ENCODE measurements at regions not wholly inside any gene's neighbourhood (a gene's known extent, or its start where the extent isn't known, plus 50 kb on each side); places are given as distances from the start of the nearest gene placed in this dataset.

DNA sequence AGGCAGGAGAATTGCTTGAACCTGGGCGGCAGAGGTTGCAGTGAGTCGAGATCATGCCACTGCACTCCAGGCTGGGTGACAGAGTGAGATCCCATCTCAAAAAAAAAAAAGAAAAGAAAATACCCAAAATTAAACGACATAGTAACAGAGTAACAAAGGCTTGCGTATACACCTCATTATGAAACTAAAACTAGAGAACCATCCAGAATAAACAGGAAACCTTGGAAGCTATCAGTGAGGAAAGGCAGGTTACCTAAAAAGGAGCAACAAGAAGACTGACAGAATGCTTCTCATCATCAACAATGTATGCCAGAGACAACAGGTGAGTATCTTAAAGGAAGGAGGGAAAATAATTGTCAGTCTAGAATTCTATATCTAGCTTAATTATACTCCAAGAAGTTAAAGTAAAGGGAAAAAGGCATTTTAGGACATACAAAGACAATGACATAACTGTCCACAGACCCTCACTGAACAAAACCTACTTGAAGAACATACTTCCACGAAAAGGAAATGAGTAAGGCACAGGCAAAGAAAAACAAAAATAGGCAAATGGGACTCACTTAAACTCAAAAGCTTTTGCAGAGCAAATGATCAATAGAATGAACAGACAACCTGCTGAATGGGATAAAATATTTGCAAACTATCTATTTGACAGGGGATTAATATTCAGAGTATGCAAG is 64.1 kb upstream of the NT5E start:
- no peaks in the 10 kb centered on the region for H3K9me3 ChIP-seq (ENCODE audit: insufficient read depth, low read length)
- no peak overlapping the region for H3K4me3 ChIP-seq (ENCODE audit: insufficient read depth, low read length, poor library complexity, severe bottlenecking)
- no peak overlapping the region for H2AFZ ChIP-seq (ENCODE audit: low read depth, low read length, severe bottlenecking)
- H3F3A ChIP-seq (ENCODE audit: insufficient read depth) = no peaks in the 10 kb centered on the region
- no peaks in the 10 kb centered on the region for H3K36me3 ChIP-seq (ENCODE audit: low read length)
- no peak overlapping the region for H3K9ac ChIP-seq (ENCODE audit: low read length)
- H3K79me2 ChIP-seq (ENCODE audit: insufficient read depth, low read length) = no peaks in the 10 kb centered on the region
- H3K27me3 ChIP-seq (ENCODE audit: low read length) = no peaks in the 10 kb centered on the region
- no peaks in the 10 kb centered on the region for H4K20me1 ChIP-seq (ENCODE audit: low read depth, low read length)
- H3K9me2 ChIP-seq (replicated peaks; ENCODE audit: insufficient read depth, low read length) = no peaks in the 10 kb centered on the region
- H3K27ac ChIP-seq (ENCODE audit: low read depth, low read length) = no peak overlapping the region
- H3K4me2 ChIP-seq (ENCODE audit: low read depth, low read length, poor library complexity, severe bottlenecking) = no peak overlapping the region
- no peak for TF ChIP-seq EZH2phosphoT487 (conservative IDR thresholded peaks at IDR 0.05; ENCODE audit: low read length)
- TF ChIP-seq, protein P1, sequence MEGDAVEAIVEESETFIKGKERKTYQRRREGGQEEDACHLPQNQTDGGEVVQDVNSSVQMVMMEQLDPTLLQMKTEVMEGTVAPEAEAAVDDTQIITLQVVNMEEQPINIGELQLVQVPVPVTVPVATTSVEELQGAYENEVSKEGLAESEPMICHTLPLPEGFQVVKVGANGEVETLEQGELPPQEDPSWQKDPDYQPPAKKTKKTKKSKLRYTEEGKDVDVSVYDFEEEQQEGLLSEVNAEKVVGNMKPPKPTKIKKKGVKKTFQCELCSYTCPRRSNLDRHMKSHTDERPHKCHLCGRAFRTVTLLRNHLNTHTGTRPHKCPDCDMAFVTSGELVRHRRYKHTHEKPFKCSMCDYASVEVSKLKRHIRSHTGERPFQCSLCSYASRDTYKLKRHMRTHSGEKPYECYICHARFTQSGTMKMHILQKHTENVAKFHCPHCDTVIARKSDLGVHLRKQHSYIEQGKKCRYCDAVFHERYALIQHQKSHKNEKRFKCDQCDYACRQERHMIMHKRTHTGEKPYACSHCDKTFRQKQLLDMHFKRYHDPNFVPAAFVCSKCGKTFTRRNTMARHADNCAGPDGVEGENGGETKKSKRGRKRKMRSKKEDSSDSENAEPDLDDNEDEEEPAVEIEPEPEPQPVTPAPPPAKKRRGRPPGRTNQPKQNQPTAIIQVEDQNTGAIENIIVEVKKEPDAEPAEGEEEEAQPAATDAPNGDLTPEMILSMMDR (IDR thresholded peaks at IDR 0.05; ENCODE audit: insufficient read depth, low read length, poor library complexity, severe bottlenecking) = no peak

DNA sequence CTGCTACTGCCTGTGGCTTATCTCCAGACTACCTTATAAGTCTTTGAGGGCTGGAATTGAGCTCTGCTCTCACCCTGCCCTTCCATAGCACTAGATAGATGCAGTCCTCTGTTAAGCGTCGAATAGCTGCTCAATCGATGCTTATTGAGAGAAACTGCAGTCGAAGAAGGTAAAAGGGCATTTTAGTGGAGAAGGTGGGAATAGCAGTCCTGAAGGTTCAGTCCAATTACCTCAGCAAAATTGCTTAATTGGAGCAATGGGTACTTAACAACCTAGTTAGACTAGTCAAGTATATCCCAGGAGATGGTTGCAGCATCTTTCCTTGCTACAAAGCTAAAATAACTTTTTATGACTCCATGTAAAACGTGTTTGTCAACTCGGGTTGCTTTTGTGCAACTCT is 66.8 kb upstream of the NT5E start:
- Histone ChIP-seq H3K4me2 (ENCODE audit: low read depth, low read length, poor library complexity, severe bottlenecking) (no peak overlapping the region), H2AFZ (ENCODE audit: low read depth, low read length, severe bottlenecking) (no peak overlapping the region), H3K9me3 (ENCODE audit: insufficient read depth, low read length) (no peaks in the 10 kb centered on the region), H3F3A (ENCODE audit: insufficient read depth) (no peaks in the 10 kb centered on the region), H3K27me3 (ENCODE audit: low read length) (no peaks in the 10 kb centered on the region), H3K27ac (ENCODE audit: low read depth, low read length) (no peak overlapping the region), H3K79me2 (ENCODE audit: insufficient read depth, low read length) (no peaks in the 10 kb centered on the region), H3K4me3 (ENCODE audit: insufficient read depth, low read length, poor library complexity, severe bottlenecking) (no peak overlapping the region), H3K9ac (ENCODE audit: low read length) (no peak overlapping the region), H3K9me2 (replicated peaks; ENCODE audit: insufficient read depth, low read length) (no peaks in the 10 kb centered on the region), H3K36me3 (ENCODE audit: low read length) (no peaks in the 10 kb centered on the region), H4K20me1 (ENCODE audit: low read depth, low read length) (no peaks in the 10 kb centered on the region)
- no peak for TF ChIP-seq EZH2phosphoT487 (conservative IDR thresholded peaks at IDR 0.05; ENCODE audit: low read length)
- TF ChIP-seq, protein P1 (IDR thresholded peaks at IDR 0.05; ENCODE audit: insufficient read depth, low read length, poor library complexity, severe bottlenecking) = no peak

DNA sequence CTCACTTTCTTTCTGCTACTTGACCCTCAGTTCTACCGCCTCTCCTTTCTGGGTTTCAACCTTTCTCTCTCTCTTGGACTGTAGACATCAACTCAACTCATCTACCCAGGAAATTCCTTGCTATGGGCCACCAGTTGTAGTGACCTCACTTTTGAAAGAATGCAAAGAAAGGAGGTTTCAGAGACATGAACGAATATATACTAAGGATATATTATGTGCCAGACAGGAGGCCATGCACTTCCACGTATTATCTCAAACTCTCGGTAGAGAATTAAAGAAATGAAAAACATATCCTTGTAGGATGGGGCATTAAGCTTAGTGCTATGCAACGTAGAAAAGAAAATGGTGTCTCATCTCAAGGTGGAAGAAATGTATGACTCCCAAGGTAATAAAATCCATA is 67.3 kb upstream of the NT5E start:
- Histone ChIP-seq H3K4me2 (ENCODE audit: low read depth, low read length, poor library complexity, severe bottlenecking) (no peak overlapping the region), H3K4me3 (ENCODE audit: insufficient read depth, low read length, poor library complexity, severe bottlenecking) (no peak overlapping the region), H3K9me3 (ENCODE audit: insufficient read depth, low read length) (no peaks in the 10 kb centered on the region), H4K20me1 (ENCODE audit: low read depth, low read length) (no peaks in the 10 kb centered on the region), H3F3A (ENCODE audit: insufficient read depth) (no peaks in the 10 kb centered on the region), H3K79me2 (ENCODE audit: insufficient read depth, low read length) (no peaks in the 10 kb centered on the region), H3K9me2 (replicated peaks; ENCODE audit: insufficient read depth, low read length) (no peaks in the 10 kb centered on the region), H3K27ac (ENCODE audit: low read depth, low read length) (no peak overlapping the region), H3K9ac (ENCODE audit: low read length) (no peak overlapping the region), H2AFZ (ENCODE audit: low read depth, low read length, severe bottlenecking) (no peak overlapping the region), H3K27me3 (ENCODE audit: low read length) (no peaks in the 10 kb centered on the region), H3K36me3 (ENCODE audit: low read length) (no peaks in the 10 kb centered on the region)
- TF ChIP-seq, protein P1 (IDR thresholded peaks at IDR 0.05; ENCODE audit: insufficient read depth, low read length, poor library complexity, severe bottlenecking) = no peak
- no peak for TF ChIP-seq EZH2phosphoT487 (conservative IDR thresholded peaks at IDR 0.05; ENCODE audit: low read length)
